ENCODE measurements at regions not wholly inside any gene's neighbourhood (a gene's known extent, or its start where the extent isn't known, plus 50 kb on each side); places are given as distances from the start of the nearest gene placed in this dataset.

DNA sequence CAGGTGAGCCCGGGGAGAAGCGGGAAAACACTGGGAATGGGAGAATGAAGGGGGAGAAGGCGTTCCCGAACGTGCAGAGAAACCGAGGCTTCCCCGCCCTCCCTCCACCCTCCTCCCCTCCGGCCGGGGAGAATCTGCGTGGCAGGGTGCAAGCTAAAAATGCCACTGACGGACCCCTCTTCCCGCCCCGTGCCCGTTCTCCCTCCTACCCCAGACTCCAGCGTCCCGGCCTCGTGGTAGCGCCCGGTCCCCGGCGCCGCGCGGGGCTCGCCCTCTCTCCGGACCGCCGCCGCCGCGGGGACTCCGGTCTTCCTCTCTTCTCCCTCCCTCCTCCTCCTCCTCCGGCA lies 81.6 kb upstream of the AK4 start:
- TF ChIP-seq CTCF (IDR thresholded peaks at IDR 0.05): no peak
- no peak for TF ChIP-seq EZH2 (IDR thresholded peaks at IDR 0.05; ENCODE audit: borderline replicate concordance, insufficient read depth, low read depth, low read length, poor library complexity, severe bottlenecking)
